HG03378 (cell line): ENCODE measurements at regions not wholly inside any gene's neighbourhood (a gene's known extent, or its start where the extent isn't known, plus 50 kb on each side); places are given as distances from the start of the nearest gene placed in this dataset.
"Not testable (repeated sequence)": the region's sequence is repeated elsewhere in the genome, so short reads cannot be mapped to it uniquely, and the experiment has no call there.

Experiments used
- ATAC-seq: cut with Tn5 transposase; IDR thresholded peaks from one replicate; pipeline ENCODE4 v1.9.1; 2021; ENCODE audit warnings: mild to moderate bottlenecking, moderate library complexity; ENCODE audit not compliant: unreplicated experiment

GRCh38 chr22:47329727-47330650, 567.5 kb downstream of the TBC1D22A start:
- no peak for ATAC-seq

DNA sequence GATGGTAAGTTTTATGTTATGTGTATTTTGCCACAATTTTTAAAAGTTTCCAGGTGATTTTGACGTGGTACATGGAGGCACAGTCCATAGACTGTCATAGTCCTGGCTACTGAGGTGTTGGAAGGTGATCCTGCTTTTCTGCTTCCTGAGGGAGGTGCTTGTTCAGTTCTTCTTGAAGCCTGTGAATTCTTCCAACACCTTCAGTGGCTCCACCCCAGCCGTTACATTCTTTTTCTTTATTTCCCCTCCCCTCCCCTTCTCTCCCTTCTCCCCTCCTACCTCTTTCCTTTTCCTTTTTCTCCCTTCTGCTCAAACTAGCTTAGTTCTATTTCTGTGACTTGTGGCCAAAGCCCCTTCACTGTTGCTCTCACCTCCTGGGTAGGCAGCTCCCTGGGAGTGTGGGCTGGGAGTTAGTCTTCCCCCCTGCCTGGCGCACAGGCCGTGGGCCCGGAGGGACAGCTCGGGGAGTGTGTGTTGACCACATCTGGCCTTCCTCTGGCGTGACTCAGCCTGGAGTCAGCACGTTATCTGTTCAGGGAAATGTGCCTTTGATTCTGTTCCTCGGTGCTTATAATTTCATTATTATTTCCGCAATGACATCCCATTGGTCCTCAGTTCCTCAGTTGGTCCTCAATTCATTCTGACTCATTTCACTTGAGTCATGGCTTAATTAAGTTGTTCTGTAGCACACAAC, 566.2 kb downstream of the TBC1D22A start:
- ATAC-seq: no peak

- no peak for ATAC-seq
These were observed 564.8 kb downstream of the TBC1D22A start for GRCh38 chr22:47327241-47327640.

GRCh38 chr22:47325249-47325648, 562.8 kb downstream of the TBC1D22A start:
- no peak for ATAC-seq

DNA sequence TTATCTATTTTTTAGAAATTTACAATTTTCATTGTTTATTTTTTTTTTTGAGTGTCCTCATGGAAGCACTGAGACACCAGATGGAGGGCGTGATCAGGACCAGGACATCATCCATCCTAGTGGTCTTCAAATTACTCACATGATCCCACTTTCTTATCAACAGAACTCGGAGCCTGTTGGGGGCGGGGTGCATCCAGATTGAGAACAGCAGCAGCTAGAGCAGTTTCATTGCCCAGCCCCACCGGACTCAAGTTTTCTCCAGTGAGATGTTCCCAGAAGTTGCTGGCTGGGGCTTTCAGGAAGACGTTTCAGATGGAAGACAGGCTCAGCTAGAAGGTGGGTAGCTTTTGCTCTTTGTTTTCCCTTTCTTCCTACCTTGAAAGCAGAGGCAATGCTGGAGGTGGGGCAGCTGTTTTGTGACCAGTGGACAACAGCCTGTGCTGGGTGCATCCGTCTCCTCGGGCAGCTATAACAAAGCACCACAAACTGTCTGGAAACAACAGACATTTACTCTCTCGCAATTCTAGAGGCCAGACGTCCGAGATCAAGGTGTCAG, 562.1 kb downstream of the TBC1D22A start:
- ATAC-seq: no peak

- no peak for ATAC-seq
These were observed 561.1 kb downstream of the TBC1D22A start for GRCh38 chr22:47323518-47323917.

DNA sequence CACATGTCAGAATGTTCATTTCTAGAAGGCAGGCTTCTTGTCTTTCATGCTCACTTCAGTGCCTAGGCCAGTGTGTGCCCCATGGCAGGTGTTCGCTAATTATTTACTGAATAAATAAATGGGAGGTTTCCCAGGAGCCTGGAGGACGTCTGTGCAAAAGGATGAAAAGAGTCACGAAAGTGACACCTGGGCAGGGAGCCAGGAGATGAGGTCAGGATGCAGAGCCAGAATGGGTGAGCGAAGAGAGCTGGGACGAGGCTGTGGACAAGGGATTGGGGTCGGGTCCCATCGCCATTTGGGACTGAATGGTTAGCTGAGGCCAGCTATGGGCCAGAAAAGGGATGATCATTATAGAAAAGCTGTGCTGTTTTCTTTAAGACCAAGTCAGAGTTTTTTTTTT, 560.4 kb downstream of the TBC1D22A start:
- ATAC-seq: no peak

DNA sequence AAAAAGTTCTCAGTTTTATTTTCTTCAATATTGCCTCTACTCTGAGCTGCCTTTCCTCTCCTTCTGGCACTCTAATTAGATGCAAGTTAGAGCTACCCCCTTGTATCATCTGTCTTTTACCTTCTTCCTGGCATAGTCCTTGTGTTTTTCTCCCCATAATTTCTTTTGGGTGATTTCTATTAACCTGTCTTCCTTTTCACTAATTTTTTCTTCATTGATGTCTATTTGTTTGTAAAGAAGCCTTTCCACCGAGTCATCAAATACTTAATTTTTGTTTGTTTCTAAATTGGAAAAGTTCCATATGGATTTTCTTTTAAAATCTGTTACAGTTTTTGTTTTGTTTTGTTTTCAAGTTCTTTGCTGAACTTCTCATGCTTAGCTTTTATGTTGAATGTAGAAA, 558.1 kb downstream of the TBC1D22A start:
- no peak for ATAC-seq

- no peak for ATAC-seq
These were observed 555.7 kb downstream of the TBC1D22A start for GRCh38 chr22:47318041-47318737.

DNA sequence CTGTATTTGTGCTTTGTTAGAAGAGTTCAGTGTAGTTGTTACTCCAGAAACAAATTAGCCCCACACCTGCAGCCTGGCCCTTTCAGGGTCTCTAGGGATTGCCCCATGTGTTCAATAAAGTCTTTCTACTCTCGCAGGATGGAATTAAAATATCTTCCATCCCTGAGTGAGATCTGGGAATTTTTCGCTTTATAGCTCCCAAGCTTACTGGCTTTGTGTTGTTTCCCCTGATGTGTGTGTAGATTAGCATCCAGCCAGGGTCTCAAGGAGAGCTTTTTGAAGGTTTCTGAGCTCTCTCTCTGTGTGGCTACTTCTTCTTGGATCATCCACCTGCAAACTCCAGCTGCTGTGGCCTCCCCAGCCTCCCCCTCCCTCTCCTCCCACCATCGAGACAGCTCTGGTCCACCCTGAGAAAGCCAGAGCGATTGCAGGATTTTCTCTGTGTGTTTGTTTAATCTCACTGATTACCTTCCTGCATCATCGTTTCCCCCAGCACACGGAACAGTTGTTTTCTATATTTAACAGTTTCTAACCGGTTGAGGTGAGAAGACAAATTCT, 553.5 kb downstream of the TBC1D22A start:
- ATAC-seq: no peak

- no peak for ATAC-seq
These were observed 548.2 kb downstream of the TBC1D22A start for GRCh38 chr22:47310601-47311000.

GRCh38 chr22:47309946-47310345, 547.5 kb downstream of the TBC1D22A start:
- no peak for ATAC-seq

DNA sequence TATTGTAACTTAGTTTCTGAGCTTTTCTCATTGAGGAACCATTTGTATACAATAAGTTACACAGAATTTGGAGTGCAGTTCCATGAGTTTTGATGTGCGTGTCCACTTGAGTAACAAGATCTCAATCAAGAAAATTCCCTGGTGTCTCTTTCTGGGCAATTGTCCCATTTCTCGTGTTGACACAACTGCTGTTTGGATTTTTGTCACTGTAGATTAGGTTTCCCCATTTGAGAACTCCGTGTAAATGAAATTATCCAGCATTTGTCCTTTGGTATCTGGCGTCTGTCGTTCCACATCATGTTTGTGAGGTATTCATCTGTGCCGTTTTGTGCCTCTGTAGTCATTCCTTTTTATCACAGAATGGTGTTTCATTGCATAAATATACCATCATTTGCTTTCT, 547.0 kb downstream of the TBC1D22A start:
- ATAC-seq: no peak

DNA sequence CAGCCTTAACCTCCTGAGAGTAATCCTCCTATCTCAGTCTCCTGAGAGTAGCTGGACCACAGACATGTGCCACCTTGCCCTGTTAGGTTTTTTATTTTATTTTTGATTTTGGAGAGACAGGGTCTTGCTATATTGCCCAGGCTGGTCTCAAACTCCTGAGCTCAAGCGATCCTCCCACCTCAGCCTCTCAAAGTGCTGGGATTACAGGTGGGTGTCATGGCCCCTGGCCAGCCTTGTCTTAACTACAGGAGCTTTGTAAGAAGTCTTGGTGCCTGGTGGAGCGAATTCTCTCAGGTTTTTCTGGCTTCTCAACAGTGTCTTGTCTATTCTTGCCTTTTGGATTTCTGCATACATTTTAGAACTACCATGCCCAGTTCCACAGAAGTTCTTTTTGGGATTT, 546.4 kb downstream of the TBC1D22A start:
- ATAC-seq: no peak

- ATAC-seq: no peak
These were observed 545.4 kb downstream of the TBC1D22A start for GRCh38 chr22:47307822-47308221.

DNA sequence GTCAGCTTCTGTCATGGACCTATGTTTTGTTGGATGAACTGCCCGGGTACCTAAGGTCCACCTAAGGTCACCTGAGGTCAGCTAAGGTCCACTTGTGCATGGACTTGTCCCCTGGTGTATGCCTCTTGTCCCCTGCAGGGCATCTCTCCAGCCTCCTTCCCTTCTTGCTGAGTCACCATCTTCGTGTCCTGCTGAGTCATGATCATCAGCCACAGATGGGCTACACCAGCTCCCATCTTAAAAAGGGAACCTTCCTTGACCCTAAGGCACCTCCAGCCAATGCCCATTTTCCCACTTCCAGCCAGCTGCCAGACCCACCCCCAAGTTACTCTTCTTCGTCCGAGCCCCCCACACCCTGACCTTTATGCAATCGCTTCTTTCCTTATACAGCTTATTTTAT, 544.9 kb downstream of the TBC1D22A start:
- no peak for ATAC-seq

DNA sequence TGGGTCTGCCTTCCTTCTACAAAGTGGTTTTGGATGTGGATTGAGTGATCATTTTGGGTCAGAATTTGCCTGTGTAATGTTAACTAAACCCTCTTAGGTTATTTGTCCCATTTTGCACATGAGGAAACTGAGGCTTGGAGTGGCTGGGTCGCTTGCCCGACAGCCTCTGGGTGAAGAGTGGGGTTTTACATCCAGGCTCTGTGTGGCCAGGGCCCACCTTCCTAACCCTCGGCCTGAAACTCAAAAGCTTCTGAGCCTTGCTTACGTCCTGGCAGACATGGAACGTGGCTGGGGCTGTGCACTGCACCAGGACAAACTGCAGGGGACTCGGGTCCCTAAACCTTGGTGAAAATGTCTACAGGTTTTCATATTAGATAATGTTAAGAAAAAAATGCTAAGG, 542.4 kb downstream of the TBC1D22A start:
- no peak for ATAC-seq

- ATAC-seq: no peak
These were observed 541.9 kb downstream of the TBC1D22A start for GRCh38 chr22:47304191-47304831.

DNA sequence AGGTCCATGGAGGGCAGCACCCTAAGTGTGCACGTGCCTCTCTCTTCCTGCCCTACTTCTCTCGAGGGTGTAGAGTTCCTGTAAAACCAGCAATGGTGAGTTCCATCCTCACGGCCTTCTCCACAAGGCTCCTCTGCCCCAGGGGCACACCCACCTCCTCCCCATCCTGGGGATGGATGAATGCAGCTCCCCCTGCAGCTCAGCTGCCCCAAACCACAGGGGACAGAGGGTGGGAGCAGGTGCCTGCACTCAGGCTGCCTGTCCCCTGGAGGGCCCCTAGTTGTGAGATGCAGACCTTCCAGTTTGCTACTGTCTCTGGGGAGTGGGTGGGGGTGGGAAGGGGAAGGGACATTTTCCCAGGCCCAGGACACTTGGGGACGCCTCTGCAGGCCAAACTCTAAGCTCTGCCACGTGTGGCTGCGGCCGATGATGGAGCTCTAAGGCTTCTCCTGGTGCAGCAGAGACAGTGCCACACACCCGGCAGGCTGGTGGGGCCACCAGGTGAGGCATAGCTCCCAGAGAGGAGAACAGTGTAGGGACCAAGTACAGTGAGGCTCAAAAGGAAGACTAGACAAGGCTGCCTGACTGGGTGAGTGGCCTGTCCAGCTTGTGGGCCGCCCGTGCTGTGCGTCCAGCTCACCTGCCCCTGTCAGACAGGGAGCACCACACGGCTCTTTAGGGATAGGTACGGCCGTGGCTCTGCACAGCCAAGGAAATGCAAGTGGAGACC, 540.9 kb downstream of the TBC1D22A start:
- no peak for ATAC-seq

DNA sequence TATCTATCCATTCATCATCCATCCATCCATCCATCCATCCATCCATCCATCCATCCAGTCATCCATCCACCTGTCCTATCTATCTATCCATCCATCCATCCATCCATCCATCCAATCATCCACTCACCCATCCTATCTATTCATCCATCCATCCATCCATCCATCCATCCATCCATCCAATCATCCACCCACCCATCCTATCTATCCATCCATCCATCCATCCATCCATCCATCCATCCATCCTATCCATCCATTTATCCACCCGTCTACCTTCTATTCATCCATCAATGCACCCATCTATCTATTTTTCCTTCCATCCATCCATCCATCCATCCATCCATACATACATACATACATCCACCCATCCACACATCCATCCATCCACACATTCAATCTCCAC, 540.1 kb downstream of the TBC1D22A start:
- not testable (repeated sequence) for ATAC-seq
